GM19193 (cell line): ENCODE measurements at regions not wholly inside any gene's neighbourhood (a gene's known extent, or its start where the extent isn't known, plus 50 kb on each side); places are given as distances from the start of the nearest gene placed in this dataset.

Experiments used
- POLR2A ChIP-seq: IDR thresholded peaks from 4 replicates; pipeline ENCODE4 v1.6.1; 2011; ENCODE audit not compliant: insufficient read depth, insufficient read length; ENCODE audit errors: extremely low read depth

- TF ChIP-seq POLR2A, result no peak
Observed at GRCh38 chr6:154611847-154612246, 101.4 kb upstream of the CNKSR3 start.

- TF ChIP-seq POLR2A, result no peak
Observed at GRCh38 chr6:154613137-154613676, 102.7 kb upstream of the CNKSR3 start.

DNA sequence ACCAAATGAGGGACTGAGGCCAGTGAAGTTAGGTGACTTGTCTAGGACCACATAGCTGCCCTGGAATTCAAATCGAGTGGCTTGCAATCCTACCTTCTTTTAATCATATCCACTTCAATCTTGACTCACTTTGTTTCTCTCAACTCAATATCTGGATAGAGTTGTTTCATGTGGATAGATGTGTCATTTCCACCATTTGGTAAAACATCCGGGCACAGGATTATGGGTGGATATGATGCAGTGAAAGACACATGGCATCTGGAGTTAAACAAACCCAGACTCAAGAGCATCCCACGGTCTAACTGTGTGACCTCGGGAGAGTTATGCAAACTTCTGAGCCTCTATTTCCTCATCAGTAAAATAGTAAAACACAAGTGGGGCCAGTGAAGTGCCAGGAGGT is 103.6 kb upstream of the CNKSR3 start:
- no peak for TF ChIP-seq POLR2A

GRCh38 chr6:154614641-154615040 is 104.2 kb upstream of the CNKSR3 start:
- no peak for TF ChIP-seq POLR2A

GRCh38 chr6:154615483-154616025 is 105.1 kb upstream of the CNKSR3 start:
- no peak for TF ChIP-seq POLR2A

- TF ChIP-seq POLR2A, result no peak
Observed at GRCh38 chr6:154617175-154617574, 106.7 kb upstream of the CNKSR3 start.

GRCh38 chr6:154619146-154619545 is 108.7 kb upstream of the CNKSR3 start:
- TF ChIP-seq POLR2A, result no peak

DNA sequence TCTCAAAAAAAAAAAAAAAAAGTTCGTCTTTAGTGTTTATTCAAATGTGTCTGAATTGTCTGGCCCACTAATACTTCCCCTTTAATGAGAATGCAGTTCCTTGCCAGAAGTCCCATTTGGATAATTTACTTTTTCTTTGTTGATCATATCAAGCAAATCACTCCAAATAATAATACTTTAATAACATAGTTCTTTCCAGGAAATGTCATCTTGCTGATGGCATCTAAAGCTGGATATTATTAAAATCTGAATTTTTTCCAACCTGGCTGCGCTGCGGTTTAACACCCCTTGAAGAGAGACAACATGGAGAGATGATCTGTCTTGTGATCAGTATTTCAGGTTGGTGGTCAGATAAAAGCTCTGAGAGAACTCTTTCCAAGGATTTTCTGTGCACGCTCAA is 111.2 kb upstream of the CNKSR3 start:
- no peak for TF ChIP-seq POLR2A

DNA sequence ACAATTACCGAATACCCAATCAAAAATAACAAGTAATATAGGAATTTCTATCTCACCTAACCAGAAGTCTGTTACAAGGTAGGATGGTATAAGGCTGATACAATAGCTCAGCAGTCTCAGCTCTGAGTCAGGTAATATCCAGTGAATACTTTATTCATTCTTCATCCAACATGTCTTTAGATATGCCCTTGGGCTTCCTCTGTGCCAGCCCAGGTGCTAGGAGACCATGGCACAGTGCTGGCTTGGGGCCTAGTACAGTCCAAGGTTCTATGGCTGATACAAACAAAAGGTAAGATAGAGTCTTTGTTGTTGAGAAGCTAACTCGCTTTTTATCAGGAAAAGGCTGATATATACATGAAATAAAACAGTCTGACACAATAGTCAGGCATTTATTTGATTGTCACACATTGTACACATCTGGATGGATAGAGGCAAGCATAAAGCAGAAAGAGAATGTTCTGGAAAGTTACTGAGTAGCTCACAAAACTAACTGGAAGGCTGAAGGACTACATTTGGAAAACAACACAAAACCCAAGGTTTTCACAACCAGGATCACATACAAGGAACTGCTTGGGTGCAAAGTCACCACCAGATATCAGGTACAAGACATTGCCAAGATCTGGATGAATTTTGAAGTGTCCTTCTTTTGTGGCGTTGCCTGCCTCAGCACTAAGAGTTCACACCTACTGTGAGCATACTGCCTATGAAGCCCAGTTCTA is 110.4 kb upstream of the SCAF8 start:
- no peak for TF ChIP-seq POLR2A

DNA sequence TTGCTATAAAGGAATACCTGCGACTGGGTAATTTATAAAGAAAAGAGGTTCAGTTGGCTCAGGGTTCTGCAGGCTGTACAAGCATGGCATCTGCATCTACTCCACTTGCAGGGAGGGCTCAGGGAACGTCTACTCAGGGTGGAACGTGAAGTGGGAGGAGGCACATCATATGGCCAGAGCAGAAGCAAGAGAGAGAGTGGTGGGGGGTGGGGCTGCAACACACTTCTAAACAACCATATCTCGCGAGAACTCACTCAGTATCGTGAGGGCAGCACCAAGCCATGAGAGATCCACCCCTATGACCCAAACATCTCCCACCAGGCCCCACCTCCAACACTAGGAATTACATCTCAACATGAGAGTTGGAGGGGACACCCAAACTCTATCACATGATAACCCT is 109.8 kb upstream of the SCAF8 start:
- no peak for TF ChIP-seq POLR2A

- no peak for TF ChIP-seq POLR2A
Observed at GRCh38 chr6:154624038-154624599, 109.1 kb upstream of the SCAF8 start.

- TF ChIP-seq POLR2A, result no peak
Observed at GRCh38 chr6:154625721-154626120, 107.5 kb upstream of the SCAF8 start.

DNA sequence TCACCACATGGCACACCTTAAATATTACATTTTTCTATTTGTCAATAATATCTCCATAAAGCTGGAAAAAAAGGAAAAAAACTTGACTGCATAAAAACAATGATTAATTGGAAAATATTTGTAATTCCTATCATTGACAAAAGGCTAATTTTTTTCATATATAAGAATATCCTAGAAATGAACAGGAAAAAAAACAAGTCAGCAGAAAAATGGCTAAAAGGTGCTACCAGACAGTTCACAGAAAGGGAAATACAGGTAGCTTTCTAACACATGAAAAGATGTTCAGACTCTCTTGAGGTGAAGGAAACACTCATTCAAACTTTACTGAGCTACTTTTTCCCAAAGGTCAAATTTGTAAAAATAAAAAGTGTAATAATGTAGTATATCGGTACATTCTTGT is 104.1 kb upstream of the SCAF8 start:
- no peak for TF ChIP-seq POLR2A

DNA sequence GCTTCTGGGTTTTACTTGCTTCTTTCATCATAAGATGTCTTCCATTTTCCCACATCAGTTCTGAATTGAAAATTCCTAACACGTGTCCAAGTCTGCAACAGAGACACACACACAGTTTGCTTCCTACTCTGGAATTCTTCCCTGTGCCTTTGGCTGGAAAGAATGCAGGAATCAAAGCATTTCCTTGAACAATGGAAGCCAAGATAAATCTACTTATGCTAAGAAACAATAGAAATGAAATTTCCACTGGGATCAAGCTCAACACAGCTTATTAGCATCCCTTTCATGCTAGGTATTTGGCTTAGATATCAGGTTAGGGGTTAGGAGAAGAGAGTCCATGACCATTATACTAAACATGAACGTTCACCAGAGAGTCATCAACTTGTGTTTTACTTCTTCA is 101.1 kb upstream of the SCAF8 start:
- TF ChIP-seq POLR2A, result no peak

DNA sequence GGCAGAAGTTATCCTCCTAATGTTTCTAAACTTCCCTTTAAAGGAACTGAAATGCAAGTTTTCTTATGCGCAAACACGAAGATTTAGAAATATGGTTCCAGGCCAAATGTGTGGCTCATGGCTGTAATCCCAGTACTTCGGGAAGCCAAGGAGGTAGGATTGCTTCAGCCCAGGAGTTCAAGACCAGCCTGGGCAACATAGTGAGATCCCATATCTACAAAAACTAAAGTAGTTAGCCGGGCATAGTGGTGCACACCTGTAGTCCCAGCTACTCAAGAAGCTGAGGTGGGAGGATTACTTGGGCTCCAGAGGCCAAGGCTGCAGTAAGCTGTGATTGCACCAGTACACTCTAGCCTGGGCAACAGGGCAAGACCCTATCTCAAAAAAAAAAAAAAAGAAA is 95.8 kb upstream of the SCAF8 start:
- no peak for TF ChIP-seq POLR2A

DNA sequence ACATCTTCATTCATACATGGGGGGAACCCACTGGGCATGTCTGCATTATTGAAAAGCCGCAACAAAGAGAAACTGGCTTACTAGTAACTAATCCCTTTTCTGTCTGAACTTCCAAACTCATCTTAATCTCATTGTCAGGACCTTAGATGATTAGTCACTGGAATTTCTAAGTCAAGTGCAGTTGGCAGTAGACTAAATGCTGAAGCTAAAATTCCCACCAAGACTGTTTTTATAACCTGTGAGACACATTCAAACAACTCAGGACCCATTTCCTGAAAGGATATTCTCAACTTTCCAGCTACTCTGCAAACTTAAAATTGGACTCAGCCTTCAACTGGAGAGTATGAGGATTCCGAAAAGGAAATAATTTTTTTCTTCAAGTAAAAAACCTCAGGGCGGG is 94.8 kb upstream of the SCAF8 start:
- no peak for TF ChIP-seq POLR2A
